ENCODE measurements at regions not wholly inside any gene's neighbourhood (a gene's known extent, or its start where the extent isn't known, plus 50 kb on each side); places are given as distances from the start of the nearest gene placed in this dataset.

DNA sequence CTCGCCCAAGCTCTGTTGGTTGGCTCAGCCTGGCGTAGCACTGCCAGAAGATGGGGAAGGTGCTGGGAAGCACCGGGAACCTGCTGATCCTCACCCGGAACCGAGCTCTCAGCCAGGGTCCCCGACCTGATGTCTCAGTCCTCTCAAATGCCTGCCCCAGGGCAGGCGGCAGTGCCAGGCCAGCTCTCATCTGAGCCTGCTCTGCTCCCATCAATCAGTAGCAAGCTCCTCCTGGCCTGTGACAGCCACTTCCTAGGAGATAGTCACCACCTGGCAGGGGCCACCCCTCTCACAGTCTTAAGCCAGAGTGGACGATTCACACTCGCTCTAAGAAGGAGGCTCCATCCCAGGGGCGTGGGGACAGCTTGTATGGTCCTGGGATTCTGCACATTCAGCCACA is 62.0 kb downstream of the ENGASE start:
- TF ChIP-seq, protein P1, sequence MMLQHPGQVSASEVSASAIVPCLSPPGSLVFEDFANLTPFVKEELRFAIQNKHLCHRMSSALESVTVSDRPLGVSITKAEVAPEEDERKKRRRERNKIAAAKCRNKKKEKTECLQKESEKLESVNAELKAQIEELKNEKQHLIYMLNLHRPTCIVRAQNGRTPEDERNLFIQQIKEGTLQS (CRISPR knock-in tag; conservative IDR thresholded peaks at IDR 0.05), result no peak
- no peak for TF ChIP-seq MYBL2 (CRISPR knock-in tag; IDR thresholded peaks at IDR 0.05)
- TF ChIP-seq NR1H2 (CRISPR knock-in tag; IDR thresholded peaks at IDR 0.05), result no peak
- TF ChIP-seq, protein P2, sequence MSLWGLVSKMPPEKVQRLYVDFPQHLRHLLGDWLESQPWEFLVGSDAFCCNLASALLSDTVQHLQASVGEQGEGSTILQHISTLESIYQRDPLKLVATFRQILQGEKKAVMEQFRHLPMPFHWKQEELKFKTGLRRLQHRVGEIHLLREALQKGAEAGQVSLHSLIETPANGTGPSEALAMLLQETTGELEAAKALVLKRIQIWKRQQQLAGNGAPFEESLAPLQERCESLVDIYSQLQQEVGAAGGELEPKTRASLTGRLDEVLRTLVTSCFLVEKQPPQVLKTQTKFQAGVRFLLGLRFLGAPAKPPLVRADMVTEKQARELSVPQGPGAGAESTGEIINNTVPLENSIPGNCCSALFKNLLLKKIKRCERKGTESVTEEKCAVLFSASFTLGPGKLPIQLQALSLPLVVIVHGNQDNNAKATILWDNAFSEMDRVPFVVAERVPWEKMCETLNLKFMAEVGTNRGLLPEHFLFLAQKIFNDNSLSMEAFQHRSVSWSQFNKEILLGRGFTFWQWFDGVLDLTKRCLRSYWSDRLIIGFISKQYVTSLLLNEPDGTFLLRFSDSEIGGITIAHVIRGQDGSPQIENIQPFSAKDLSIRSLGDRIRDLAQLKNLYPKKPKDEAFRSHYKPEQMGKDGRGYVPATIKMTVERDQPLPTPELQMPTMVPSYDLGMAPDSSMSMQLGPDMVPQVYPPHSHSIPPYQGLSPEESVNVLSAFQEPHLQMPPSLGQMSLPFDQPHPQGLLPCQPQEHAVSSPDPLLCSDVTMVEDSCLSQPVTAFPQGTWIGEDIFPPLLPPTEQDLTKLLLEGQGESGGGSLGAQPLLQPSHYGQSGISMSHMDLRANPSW (CRISPR knock-in tag; conservative IDR thresholded peaks at IDR 0.05; ENCODE audit: low read depth), result no peak
- TF ChIP-seq TCF7 (CRISPR knock-in tag; IDR thresholded peaks at IDR 0.05; ENCODE audit: low read depth), result no peak
- TF ChIP-seq, protein P3, sequence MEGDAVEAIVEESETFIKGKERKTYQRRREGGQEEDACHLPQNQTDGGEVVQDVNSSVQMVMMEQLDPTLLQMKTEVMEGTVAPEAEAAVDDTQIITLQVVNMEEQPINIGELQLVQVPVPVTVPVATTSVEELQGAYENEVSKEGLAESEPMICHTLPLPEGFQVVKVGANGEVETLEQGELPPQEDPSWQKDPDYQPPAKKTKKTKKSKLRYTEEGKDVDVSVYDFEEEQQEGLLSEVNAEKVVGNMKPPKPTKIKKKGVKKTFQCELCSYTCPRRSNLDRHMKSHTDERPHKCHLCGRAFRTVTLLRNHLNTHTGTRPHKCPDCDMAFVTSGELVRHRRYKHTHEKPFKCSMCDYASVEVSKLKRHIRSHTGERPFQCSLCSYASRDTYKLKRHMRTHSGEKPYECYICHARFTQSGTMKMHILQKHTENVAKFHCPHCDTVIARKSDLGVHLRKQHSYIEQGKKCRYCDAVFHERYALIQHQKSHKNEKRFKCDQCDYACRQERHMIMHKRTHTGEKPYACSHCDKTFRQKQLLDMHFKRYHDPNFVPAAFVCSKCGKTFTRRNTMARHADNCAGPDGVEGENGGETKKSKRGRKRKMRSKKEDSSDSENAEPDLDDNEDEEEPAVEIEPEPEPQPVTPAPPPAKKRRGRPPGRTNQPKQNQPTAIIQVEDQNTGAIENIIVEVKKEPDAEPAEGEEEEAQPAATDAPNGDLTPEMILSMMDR (IDR thresholded peaks at IDR 0.05), result no peak
- TF ChIP-seq ESRRA (CRISPR knock-in tag; IDR thresholded peaks at IDR 0.05; ENCODE audit: borderline replicate concordance), result no peak
- no peak for TF ChIP-seq ELF4 (CRISPR knock-in tag; IDR thresholded peaks at IDR 0.05; ENCODE audit: low read depth)
- TF ChIP-seq, protein P4, sequence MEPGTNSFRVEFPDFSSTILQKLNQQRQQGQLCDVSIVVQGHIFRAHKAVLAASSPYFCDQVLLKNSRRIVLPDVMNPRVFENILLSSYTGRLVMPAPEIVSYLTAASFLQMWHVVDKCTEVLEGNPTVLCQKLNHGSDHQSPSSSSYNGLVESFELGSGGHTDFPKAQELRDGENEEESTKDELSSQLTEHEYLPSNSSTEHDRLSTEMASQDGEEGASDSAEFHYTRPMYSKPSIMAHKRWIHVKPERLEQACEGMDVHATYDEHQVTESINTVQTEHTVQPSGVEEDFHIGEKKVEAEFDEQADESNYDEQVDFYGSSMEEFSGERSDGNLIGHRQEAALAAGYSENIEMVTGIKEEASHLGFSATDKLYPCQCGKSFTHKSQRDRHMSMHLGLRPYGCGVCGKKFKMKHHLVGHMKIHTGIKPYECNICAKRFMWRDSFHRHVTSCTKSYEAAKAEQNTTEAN (CRISPR knock-in tag; IDR thresholded peaks at IDR 0.05), result no peak
- no peak for TF ChIP-seq SMAD3 (CRISPR knock-in tag; IDR thresholded peaks at IDR 0.05; ENCODE audit: borderline replicate concordance)
- TF ChIP-seq NFYB (CRISPR knock-in tag; conservative IDR thresholded peaks at IDR 0.05; ENCODE audit: low read depth), result no peak
- no peak for TF ChIP-seq TEAD4 (CRISPR knock-in tag; IDR thresholded peaks at IDR 0.05)

All from WTC11 (cell line).